Neural cell (in vitro differentiated cells): ENCODE measurements at regions not wholly inside any gene's neighbourhood (a gene's known extent, or its start where the extent isn't known, plus 50 kb on each side); places are given as distances from the start of the nearest gene placed in this dataset.

Experiments
- H2AFZ ChIP-seq: fragments of 200-600, 300-800 bp; sonication (generic), shearing (Covaris generic); 2 replicates; pipeline ENCODE4 v1.6.0; 2014; ENCODE audit warnings: low read depth, mild to moderate bottlenecking, antibody characterized with exemption, low read length, moderate library complexity
- H3F3A ChIP-seq: fragments of 200-600 bp; shearing (Covaris generic); 2 replicates; pipeline ENCODE4 v1.6.1; 2016; ENCODE audit warnings: mild to moderate bottlenecking, moderate library complexity, mixed read lengths, antibody characterized with exemption, low read length; ENCODE audit not compliant: insufficient read depth, poor library complexity, severe bottlenecking
- H3K27ac ChIP-seq: fragments of 200-600, 300-800 bp; sonication (generic), shearing (Covaris generic); 2 replicates; pipeline ENCODE4 v1.5.1; 2014; ENCODE audit warnings: mild to moderate bottlenecking, low read length, moderate library complexity
- H3K27me3 ChIP-seq: fragments of 300-800, 200-600 bp; sonication (generic), shearing (Covaris generic); 2 replicates; pipeline ENCODE4 v1.6.0; 2014; ENCODE audit warnings: mild to moderate bottlenecking, low read depth, low read length, moderate library complexity; ENCODE audit not compliant: insufficient read depth
- H3K36me3 ChIP-seq: fragments of 300-800, 200-600 bp; sonication (generic), shearing (Covaris generic); 2 replicates; pipeline ENCODE4 v1.5.1; 2014; ENCODE audit warnings: mild to moderate bottlenecking, antibody characterized with exemption, low read length, moderate library complexity; ENCODE audit not compliant: insufficient read depth
- H3K4me2 ChIP-seq: fragments of 300-800, 200-600 bp; sonication (generic), shearing (Covaris generic); 2 replicates; pipeline ENCODE4 v1.6.0; 2014; ENCODE audit warnings: mild to moderate bottlenecking, low read length
- H3K4me3 ChIP-seq: fragments of 300-800, 200-600 bp; sonication (generic), shearing (Covaris generic); 2 replicates; pipeline ENCODE4 v1.5.1; 2014; ENCODE audit warnings: mild to moderate bottlenecking, low read length, moderate library complexity
- H3K79me2 ChIP-seq: fragments of 200-600 bp; shearing (Covaris generic); replicated peaks from 2 replicates; pipeline ENCODE4 v1.6.0; 2014; ENCODE audit warnings: mild to moderate bottlenecking, low read length, moderate library complexity; ENCODE audit not compliant: insufficient read depth
- H3K9ac ChIP-seq: fragments of 300-800, 200-600 bp; sonication (generic), shearing (Covaris generic); 2 replicates; pipeline ENCODE4 v1.6.1; 2016; ENCODE audit warnings: mild to moderate bottlenecking, low read length, mixed read lengths
- H3K9me2 ChIP-seq: fragments of 200-600 bp; shearing (Covaris generic); 2 replicates; pipeline ENCODE4 v1.6.1; 2016; ENCODE audit warnings: mild to moderate bottlenecking, low read length, mixed read lengths; ENCODE audit not compliant: insufficient read depth
- H3K9me3 ChIP-seq: fragments of 200-600, 300-800 bp; sonication (generic), shearing (Covaris generic); 2 replicates; pipeline ENCODE4 v1.6.1; 2016; ENCODE audit warnings: mild to moderate bottlenecking, mixed run types, low read length, moderate library complexity, mixed read lengths
- H4K20me1 ChIP-seq: fragments of 200-600 bp; shearing (Covaris generic); 2 replicates; pipeline ENCODE4 v1.6.1; 2016; ENCODE audit warnings: mild to moderate bottlenecking, mixed run types; ENCODE audit not compliant: insufficient read depth
- EP300 ChIP-seq: fragments of 450-650 bp; conservative IDR thresholded peaks from 2 replicates; pipeline ENCODE4 v1.6.1; 2014; ENCODE audit warnings: antibody characterized with exemption, mild to moderate bottlenecking, moderate library complexity; ENCODE audit not compliant: poor library complexity, severe bottlenecking
- EZH2 ChIP-seq: fragments of 200-600, 300-800 bp; shearing (Covaris generic), sonication (generic); IDR thresholded peaks from 2 replicates; pipeline ENCODE4 v1.6.1; 2014; ENCODE audit warnings: antibody characterized with exemption, low read length, borderline replicate concordance, mild to moderate bottlenecking; ENCODE audit not compliant: insufficient read depth, poor library complexity, severe bottlenecking
- MXI1 ChIP-seq: fragments of 450-650 bp; conservative IDR thresholded peaks from 2 replicates; pipeline ENCODE4 v1.6.1; 2014; ENCODE audit warnings: antibody characterized with exemption, mild to moderate bottlenecking; ENCODE audit not compliant: poor library complexity, severe bottlenecking
- POLR2AphosphoS5 ChIP-seq: IDR thresholded peaks from 2 replicates; pipeline ENCODE4 v1.6.1; 2012
- RAD21 ChIP-seq: fragments of 450-650 bp; conservative IDR thresholded peaks from 2 replicates; pipeline ENCODE4 v1.6.1; 2014; ENCODE audit warnings: antibody characterized with exemption, mild to moderate bottlenecking, moderate library complexity
- SMC3 ChIP-seq: fragments of 450-650 bp; conservative IDR thresholded peaks from 2 replicates; pipeline ENCODE4 v1.6.1; 2014; ENCODE audit warnings: antibody characterized with exemption, mild to moderate bottlenecking, moderate library complexity; ENCODE audit not compliant: poor library complexity
- TAF1 ChIP-seq: IDR thresholded peaks from 2 replicates; pipeline ENCODE4 v1.6.1; 2012; ENCODE audit warnings: low read depth
- TF ChIP-seq, protein P1 (sequence below): fragments of 450-650 bp; IDR thresholded peaks from 2 replicates; pipeline ENCODE4 v1.5.1; 2014; ENCODE audit warnings: antibody characterized with exemption, mild to moderate bottlenecking, moderate library complexity; ENCODE audit not compliant: poor library complexity, severe bottlenecking
- TF ChIP-seq, protein P2 (sequence below): IDR thresholded peaks from 2 replicates; pipeline ENCODE4 v1.6.1; 2012; ENCODE audit warnings: borderline replicate concordance

DNA sequence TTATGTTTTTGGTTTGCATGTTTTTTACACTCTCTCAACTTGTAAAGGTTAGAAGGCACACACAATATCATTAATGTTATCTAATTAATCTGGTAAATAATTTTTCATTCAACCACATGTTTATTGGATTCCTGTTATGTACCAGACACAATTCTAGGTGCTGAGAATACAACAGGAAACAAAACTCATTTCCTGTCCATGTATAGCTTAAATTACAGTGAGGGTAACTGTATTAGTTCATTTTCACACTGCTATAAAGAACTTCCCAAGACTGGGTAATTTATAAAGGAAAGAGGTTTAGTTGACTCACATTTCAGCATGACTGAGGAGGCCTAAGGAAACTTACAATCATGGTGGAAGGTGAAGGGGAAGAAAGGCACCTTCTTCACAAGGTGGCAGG lies 270.5 kb downstream of the TRIB2 start:
- Histone ChIP-seq H3K27me3 (no peaks in the 10 kb centered on the region), H3K9ac (no peak overlapping the region)

DNA sequence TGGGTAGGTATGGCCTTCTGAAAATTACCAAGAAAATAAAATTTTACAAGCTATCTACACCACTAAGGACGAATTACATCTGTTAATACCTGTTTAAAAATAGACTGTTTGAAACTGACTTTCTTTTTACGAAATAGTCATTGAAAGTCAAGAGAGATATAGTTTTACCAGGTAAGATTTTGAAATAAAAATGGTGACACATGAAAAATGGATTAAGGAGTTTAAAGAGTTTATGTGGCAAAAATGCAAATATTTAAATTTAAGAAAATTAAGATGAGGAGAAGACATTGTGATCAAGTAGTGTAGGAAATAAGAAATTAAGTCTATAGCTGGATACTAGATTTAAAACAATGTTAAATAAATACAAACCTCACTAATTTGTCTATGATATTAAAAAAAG lies 271.5 kb downstream of the TRIB2 start:
- Histone ChIP-seq H2AFZ (no peak overlapping the region), H3K36me3 (no peaks in the 10 kb centered on the region), H3K4me2 (no peak overlapping the region), H4K20me1 (no peaks in the 10 kb centered on the region), H3K27me3 (no peaks in the 10 kb centered on the region), H3K9me3 (no peaks in the 10 kb centered on the region), H3K9ac (no peak overlapping the region), H3K4me3 (no peak overlapping the region), H3F3A (no peaks in the 10 kb centered on the region), H3K27ac (no peak overlapping the region), H3K79me2 (no peaks in the 10 kb centered on the region), H3K9me2 (no peaks in the 10 kb centered on the region)
- no peak for TF ChIP-seq EZH2
- no peak for TF ChIP-seq EP300
- TF ChIP-seq SMC3 = no peak
- no peak for TF ChIP-seq MXI1
- TF ChIP-seq RAD21 = no peak
- no peak for TF ChIP-seq POLR2AphosphoS5
- TF ChIP-seq, protein P1, sequence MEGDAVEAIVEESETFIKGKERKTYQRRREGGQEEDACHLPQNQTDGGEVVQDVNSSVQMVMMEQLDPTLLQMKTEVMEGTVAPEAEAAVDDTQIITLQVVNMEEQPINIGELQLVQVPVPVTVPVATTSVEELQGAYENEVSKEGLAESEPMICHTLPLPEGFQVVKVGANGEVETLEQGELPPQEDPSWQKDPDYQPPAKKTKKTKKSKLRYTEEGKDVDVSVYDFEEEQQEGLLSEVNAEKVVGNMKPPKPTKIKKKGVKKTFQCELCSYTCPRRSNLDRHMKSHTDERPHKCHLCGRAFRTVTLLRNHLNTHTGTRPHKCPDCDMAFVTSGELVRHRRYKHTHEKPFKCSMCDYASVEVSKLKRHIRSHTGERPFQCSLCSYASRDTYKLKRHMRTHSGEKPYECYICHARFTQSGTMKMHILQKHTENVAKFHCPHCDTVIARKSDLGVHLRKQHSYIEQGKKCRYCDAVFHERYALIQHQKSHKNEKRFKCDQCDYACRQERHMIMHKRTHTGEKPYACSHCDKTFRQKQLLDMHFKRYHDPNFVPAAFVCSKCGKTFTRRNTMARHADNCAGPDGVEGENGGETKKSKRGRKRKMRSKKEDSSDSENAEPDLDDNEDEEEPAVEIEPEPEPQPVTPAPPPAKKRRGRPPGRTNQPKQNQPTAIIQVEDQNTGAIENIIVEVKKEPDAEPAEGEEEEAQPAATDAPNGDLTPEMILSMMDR = no peak
- no peak for TF ChIP-seq TAF1
- TF ChIP-seq, protein P2, sequence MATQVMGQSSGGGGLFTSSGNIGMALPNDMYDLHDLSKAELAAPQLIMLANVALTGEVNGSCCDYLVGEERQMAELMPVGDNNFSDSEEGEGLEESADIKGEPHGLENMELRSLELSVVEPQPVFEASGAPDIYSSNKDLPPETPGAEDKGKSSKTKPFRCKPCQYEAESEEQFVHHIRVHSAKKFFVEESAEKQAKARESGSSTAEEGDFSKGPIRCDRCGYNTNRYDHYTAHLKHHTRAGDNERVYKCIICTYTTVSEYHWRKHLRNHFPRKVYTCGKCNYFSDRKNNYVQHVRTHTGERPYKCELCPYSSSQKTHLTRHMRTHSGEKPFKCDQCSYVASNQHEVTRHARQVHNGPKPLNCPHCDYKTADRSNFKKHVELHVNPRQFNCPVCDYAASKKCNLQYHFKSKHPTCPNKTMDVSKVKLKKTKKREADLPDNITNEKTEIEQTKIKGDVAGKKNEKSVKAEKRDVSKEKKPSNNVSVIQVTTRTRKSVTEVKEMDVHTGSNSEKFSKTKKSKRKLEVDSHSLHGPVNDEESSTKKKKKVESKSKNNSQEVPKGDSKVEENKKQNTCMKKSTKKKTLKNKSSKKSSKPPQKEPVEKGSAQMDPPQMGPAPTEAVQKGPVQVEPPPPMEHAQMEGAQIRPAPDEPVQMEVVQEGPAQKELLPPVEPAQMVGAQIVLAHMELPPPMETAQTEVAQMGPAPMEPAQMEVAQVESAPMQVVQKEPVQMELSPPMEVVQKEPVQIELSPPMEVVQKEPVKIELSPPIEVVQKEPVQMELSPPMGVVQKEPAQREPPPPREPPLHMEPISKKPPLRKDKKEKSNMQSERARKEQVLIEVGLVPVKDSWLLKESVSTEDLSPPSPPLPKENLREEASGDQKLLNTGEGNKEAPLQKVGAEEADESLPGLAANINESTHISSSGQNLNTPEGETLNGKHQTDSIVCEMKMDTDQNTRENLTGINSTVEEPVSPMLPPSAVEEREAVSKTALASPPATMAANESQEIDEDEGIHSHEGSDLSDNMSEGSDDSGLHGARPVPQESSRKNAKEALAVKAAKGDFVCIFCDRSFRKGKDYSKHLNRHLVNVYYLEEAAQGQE = no peak

More for the DNA sequence above, 270.5 kb downstream of the TRIB2 start:
- Histone ChIP-seq H3K36me3 (no peaks in the 10 kb centered on the region), H3K79me2 (no peaks in the 10 kb centered on the region), H3K27ac (no peak overlapping the region), H4K20me1 (no peaks in the 10 kb centered on the region), H3K4me2 (no peak overlapping the region), H3K9me3 (no peaks in the 10 kb centered on the region), H3F3A (no peaks in the 10 kb centered on the region), H3K4me3 (no peak overlapping the region), H2AFZ (no peak overlapping the region), H3K9me2 (no peaks in the 10 kb centered on the region)
- TF ChIP-seq TAF1 (no peak), RAD21 (no peak), POLR2AphosphoS5 (no peak), MXI1 (no peak), EZH2 (no peak), EP300 (no peak), SMC3 (no peak)
- TF ChIP-seq, protein P1 = no peak
- TF ChIP-seq, protein P2 = no peak
